ENCODE measurements at regions not wholly inside any gene's neighbourhood (a gene's known extent, or its start where the extent isn't known, plus 50 kb on each side); places are given as distances from the start of the nearest gene placed in this dataset.
A peak's percentile ranks its signal among the peaks of the same experiment; 100 is the strongest.

- TF ChIP-seq JUN (IDR thresholded peaks at IDR 0.05; ENCODE audit: borderline replicate concordance, low read depth, low read length) = 0 out of 2 replicates have a peak, but pooled peaks have one; percentile 40
- TF ChIP-seq JUN (CRISPR knock-in tag; IDR thresholded peaks at IDR 0.05; ENCODE audit: borderline replicate concordance) = no peak
- no peak for TF ChIP-seq NKRF (IDR thresholded peaks at IDR 0.05; ENCODE audit: borderline replicate concordance)
- TF ChIP-seq NFE2 (IDR thresholded peaks at IDR 0.05; ENCODE audit: low read depth) = peak; percentile 22; the same call in 1 of the 2 replicates
- TF ChIP-seq PKNOX1 (IDR thresholded peaks at IDR 0.05) = no peak
- TF ChIP-seq ZNF143 (CRISPR knock-in tag; IDR thresholded peaks at IDR 0.05) = peak; percentile 73
- TF ChIP-seq ELF2 (CRISPR knock-in tag; IDR thresholded peaks at IDR 0.05) = no peak
- no peak for TF ChIP-seq TSC22D4 (tag; IDR thresholded peaks at IDR 0.05)
- no peak for TF ChIP-seq GABPB1 (CRISPR knock-in tag; IDR thresholded peaks at IDR 0.05)
- TF ChIP-seq DMBX1 (CRISPR knock-in tag; IDR thresholded peaks at IDR 0.05; ENCODE audit: borderline replicate concordance) = 0 out of 2 replicates have a peak, but pooled peaks have one; percentile 43
- TF ChIP-seq ZNF639 (CRISPR knock-in tag; conservative IDR thresholded peaks at IDR 0.05 in 1 of 2, IDR thresholded peaks at IDR 0.05 in 1 of 2) = 0 out of 4 replicates have a peak, but pooled peaks of 1 of the 2 experiments have one; percentile 31
- TF ChIP-seq NR4A1 (CRISPR knock-in tag; IDR thresholded peaks at IDR 0.05) = 0 out of 2 replicates have a peak, but pooled peaks have one; percentile 14
- TF ChIP-seq NR4A1 (tag; IDR thresholded peaks at IDR 0.05) = no peak
- TF ChIP-seq IFI16 (CRISPR knock-in tag; IDR thresholded peaks at IDR 0.05) = no peak
- 0 out of 2 replicates have a peak, but pooled peaks have one; percentile 15 for TF ChIP-seq VEZF1 (CRISPR knock-in tag; IDR thresholded peaks at IDR 0.05)
- peak; percentile 77 for TF ChIP-seq ATF3 (IDR thresholded peaks at IDR 0.05)
- no peak for TF ChIP-seq ATF3 (CRISPR knock-in tag; conservative IDR thresholded peaks at IDR 0.05)
- no peak for TF ChIP-seq RBM14 (IDR thresholded peaks at IDR 0.05; ENCODE audit: borderline replicate concordance, insufficient read depth, low read depth, low read length)
- TF ChIP-seq SIRT6 (IDR thresholded peaks at IDR 0.05; ENCODE audit: low read depth, low read length) = no peak
- no peak for TF ChIP-seq FOXM1 (IDR thresholded peaks at IDR 0.05; ENCODE audit: low read depth)
- TF ChIP-seq FOXM1 (CRISPR knock-in tag; IDR thresholded peaks at IDR 0.05; ENCODE audit: low read depth) = no peak
- no peak for TF ChIP-seq ETS2 (tag; IDR thresholded peaks at IDR 0.05; ENCODE audit: borderline replicate concordance, poor library complexity, severe bottlenecking)
Observed at GRCh38 chr20:50368813-50369224, 141.4 kb upstream of the PTPN1 start (continued).

All from K562 (cell line).